GDM1 (cell line): ENCODE measurements at regions not wholly inside any gene's neighbourhood (a gene's known extent, or its start where the extent isn't known, plus 50 kb on each side); places are given as distances from the start of the nearest gene placed in this dataset.

Experiments
- DNase-seq: peaks from one replicate; lab custom pipeline; 2025; lab: John Stamatoyannopoulos, UW

- DNase-seq: no peak
These were observed 151.4 kb upstream of the ETV3 start for GRCh38 chr1:157289424-157290105.

GRCh38 chr1:157288996-157289395 is 150.8 kb upstream of the ETV3 start:
- no peak for DNase-seq

- no peak for DNase-seq
These were observed 150.3 kb upstream of the ETV3 start for GRCh38 chr1:157288492-157288891.

- no peak for DNase-seq
These were observed 149.8 kb upstream of the ETV3 start for GRCh38 chr1:157288006-157288405.

DNA sequence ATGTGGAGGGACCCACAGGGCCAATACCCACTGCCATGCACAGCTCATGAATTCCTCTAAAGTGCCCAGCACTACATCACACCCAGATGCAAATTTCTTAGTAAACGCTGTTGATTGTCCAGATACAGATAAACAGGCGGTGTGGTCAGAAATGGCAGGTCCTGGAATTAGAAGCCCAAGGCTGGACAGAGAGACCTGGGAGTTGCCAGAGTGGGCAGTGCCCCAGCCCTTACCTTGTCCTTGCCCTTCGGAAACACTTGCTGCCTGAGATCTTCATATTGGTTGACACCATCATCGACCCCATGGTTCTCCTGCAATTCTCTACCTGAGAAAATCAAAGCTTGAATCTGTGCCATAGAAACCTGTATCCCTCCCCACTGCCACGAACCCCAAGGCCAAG is 149.3 kb upstream of the ETV3 start:
- DNase-seq: no peak

DNA sequence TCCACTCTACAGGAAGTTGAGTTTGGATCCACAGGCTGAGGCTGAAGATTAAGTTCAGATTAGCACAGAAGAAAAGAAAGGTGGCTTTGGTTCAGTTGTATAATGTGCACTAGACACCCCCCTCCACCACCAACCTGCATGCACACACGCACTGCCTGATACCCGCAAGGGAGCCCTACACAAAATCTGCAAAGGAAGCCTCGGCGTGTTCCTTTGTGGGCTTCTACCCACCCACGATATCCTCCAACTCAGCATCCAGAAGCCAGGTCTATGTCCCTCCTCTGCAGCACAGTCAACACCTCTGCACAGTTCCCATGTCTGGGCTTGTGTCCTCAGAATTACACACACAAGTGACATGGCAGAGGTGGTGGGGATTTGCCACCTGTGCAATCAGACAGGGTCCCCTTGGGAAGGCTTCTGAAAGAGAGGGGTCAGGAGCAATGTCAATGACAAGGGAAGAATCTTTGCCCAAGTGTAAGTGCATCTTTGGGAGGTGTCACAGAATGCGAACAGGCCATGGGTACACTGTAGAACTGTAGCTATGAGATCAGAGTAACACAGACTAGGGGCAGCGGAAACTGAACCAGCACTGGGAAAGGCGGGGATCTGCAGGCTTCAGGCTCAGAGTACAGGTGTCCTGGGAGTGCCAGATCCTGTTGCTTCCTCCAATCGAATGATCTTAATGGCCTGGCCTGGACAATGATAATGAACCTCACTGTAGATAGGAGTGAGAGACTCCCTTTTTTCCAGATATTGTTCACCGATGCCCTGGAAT is 148.6 kb upstream of the ETV3 start:
- no peak for DNase-seq

DNA sequence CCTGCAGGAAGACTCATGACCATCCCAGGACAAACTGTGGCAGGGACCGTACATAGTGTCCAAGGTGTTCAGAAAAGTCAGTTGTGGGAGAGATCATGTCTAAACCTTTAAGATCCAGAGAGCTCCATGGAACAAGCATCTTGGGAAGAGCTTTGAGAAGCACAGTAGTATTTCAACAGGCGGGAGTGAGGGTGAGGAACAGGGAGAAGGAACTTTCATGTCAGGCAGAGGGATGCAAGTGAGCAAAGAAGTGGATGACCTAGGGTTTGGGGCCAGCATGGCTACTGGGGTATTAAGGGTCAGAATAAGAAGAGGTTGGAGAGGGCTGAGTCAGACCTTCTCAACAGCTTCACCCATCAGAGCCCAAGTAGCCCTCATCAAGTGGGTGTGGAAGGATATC is 147.9 kb upstream of the ETV3 start:
- DNase-seq: no peak

GRCh38 chr1:157284451-157284850 is 146.3 kb upstream of the ETV3 start:
- DNase-seq: no peak

- no peak for DNase-seq
These were observed 141.6 kb upstream of the ETV3 start for GRCh38 chr1:157279802-157280140.

DNA sequence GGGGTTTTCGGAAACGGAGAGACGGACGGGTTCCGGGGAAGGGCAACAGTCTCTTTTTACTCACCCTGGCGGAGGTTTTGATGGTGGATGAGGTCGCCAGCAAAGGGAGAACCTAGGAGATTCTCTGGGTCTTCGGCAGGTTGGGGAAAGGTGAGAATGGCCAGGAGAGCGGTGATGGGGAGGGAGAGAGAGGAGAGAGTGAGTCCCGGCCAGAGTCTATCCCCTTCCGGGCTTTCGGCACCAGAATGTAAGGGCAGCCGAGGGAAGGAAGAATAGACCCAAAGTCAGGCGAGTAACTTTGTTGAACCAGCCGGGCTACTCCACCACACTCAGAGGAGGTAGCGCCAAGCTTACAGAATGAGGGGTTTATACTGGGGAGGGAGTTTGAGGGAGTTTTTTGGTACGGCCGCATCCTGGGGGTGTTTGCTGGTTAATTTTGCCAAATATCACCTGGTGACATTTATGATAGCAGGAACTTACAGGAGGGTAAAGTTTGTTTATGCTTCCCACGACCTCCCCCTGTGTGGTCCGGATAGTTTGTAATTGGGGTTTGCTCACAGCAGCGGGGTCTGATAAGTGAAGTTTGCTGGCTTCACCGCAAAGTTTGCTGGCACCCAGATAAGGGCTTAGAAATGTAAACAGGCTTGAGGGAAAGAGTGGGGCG is 141.1 kb upstream of the ETV3 start:
- DNase-seq: no peak

DNA sequence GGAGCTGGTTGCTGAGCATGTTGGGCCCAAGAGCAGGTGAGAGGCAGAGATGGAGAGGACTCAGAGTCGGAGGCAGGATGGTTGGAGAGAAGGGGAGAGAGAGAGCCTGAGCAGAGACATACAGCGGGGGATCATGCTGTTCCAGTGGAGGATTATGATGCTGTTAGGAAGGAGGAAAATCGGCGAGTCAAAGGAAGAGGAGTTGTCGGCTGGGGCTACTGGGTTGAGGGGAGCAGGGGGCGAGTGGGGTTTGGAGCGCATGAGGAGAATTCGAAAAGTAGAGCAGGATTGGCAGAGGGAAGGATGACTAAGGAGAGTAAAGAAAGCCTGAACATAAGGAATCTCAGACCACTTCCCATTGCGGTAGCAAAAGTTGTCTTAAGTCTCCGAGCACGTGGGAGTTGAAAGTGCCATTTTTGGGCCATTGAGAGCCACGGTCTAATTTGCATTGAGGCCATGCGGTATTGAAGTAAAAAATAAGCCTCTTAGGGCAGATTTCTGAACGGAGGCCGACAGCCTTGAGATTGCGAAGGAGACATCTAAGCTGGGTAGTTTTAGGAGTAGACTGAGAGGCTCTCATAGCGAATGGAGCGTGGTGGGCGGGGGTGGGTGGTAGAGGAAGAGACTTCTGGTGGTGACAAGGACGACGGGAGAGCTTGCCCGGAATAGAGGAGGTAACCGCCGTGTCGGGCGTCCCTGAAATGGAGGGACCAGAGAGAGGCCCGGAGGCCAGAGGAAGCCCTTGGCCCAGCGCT is 140.4 kb upstream of the ETV3 start:
- DNase-seq: no peak

DNA sequence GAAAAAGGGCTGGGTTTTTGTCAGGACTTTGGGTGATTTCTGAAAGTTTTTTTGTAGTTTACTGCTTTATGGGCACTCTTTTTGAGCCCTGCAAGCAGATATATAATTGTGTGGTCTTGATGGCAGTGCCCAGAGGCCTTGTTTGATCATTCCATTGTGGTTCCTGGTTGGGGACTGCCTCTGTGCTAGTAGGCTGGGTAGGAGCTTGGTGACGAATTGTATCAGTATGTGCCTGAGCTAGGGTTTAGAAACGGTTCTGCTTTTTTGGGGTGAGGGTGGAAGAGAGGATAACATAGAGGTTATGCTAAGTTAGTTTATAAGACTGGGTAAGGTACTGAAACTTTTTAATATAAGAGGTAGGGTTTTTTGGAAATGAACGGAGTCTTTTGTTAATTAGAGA is 139.7 kb upstream of the ETV3 start:
- DNase-seq: no peak

DNA sequence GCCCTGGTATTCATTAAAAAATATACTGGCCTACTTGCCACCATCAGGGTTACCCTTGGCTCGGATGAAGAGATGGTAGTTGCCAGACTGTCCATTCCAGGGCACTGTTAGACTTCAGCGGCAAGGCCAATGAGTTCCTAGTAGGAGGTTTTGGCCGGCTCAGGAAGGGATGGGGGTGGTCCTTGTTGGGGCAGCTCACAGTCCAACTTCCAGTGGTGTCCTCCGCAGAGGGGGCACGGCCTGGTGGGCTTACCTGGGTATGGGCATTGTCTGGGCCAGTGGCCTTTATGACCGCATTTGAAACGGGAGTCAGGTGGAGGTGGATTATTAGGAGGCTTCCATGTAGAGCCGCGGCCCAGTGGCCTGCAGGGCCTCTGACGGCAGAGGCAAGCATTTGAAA is 139.1 kb upstream of the ETV3 start:
- DNase-seq: no peak

GRCh38 chr1:157274698-157275534 is 136.7 kb upstream of the ETV3 start:
- DNase-seq: no peak

- no peak for DNase-seq
These were observed 134.7 kb upstream of the ETV3 start for GRCh38 chr1:157272729-157273524.

DNA sequence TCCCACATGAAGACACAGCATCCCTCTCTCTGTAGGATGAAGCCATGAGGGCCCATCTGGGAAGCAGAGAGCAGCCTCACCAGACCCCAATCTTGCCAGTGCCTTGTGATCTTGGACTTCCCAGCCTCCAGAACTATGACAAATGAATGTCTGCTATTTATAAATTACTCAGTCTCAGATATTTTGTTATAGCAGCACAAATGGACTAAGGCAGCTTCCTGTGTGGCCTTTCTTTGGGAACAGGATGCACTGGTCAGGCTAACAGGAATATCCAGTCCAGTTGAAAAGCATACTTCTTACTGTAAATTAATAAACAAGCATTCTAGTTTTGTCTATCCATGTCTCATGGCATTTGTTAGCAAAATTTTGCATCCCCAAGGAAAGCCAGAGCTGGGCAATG is 134.1 kb upstream of the ETV3 start:
- DNase-seq: no peak

- no peak for DNase-seq
These were observed 132.6 kb upstream of the ETV3 start for GRCh38 chr1:157270705-157271274.

DNA sequence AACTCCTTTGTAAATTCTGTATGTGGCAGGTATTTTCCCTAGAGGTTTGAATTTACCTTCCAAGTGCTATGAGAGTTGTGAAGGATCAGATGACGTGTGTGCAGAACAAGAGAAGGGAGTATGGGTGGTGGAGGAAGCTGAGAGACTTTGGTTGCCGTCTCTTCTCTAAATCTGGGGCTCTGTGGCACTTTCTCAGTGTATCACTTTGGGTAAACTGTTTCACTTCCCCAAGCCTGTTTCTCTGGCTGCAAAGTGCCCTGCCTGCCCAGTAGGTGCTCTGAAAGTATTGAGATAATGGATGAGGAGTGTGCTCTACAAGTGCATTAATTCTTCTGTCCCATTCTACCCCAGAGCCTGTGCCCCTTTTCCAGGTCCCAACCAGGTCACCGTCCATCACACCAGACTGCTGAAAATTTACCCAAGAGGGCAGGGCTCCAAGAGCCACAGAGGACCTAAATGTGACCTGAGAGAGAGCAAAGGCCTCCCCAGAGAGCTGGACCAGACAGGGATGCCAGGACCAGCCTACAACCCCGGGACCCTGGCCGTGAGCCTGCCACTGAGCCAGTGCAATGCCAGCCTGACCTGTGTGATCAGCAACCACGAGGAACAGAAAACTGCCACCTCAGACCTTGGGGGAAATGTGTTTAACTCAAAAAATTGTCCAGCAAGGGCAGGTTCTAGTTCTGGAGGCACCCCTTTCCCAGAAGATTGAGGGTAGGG is 131.6 kb upstream of the ETV3 start:
- DNase-seq: no peak

- DNase-seq: no peak
These were observed 124.7 kb upstream of the ETV3 start for GRCh38 chr1:157262891-157263290.

- no peak for DNase-seq
These were observed 124.2 kb upstream of the ETV3 start for GRCh38 chr1:157262422-157262821.
